ENCODE measurements at regions not wholly inside any gene's neighbourhood (a gene's known extent, or its start where the extent isn't known, plus 50 kb on each side); places are given as distances from the start of the nearest gene placed in this dataset.

DNA sequence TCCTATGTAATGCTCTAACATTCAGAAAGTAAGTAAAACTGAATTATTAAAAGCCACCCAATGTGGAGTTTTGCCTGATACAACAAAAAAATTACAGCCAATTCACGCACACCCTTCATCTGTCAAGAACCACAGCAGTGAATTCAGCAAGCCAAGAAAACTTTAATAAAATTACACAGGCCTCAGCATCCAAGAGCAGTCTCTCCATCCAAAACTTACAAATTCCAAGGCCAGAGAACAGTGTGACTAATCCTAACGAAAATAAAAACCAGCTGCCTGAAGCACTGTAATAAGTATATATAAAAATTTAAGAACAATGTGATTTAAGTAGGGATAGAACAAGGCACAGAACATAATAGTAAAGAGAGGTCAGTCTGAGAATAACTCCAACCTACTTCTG is 54.2 kb downstream of the SIX6 start:
- no peaks in the 10 kb centered on the region for H3K27me3 ChIP-seq
- H3K4me3 ChIP-seq = no peak overlapping the region
- no peaks in the 10 kb centered on the region for H3K9me3 ChIP-seq
- peak; percentile 17 for DNase-seq
- no peaks in the 10 kb centered on the region for H3K36me3 ChIP-seq

- Histone ChIP-seq H3K36me3 (no peaks in the 10 kb centered on the region), H3K4me3 (no peak overlapping the region), H3K27me3 (no peaks in the 10 kb centered on the region), H3K9me3 (no peaks in the 10 kb centered on the region)
- peak; percentile 36 for DNase-seq
Observed at GRCh38 chr14:60565211-60565610, 56.3 kb downstream of the SIX6 start.

DNA sequence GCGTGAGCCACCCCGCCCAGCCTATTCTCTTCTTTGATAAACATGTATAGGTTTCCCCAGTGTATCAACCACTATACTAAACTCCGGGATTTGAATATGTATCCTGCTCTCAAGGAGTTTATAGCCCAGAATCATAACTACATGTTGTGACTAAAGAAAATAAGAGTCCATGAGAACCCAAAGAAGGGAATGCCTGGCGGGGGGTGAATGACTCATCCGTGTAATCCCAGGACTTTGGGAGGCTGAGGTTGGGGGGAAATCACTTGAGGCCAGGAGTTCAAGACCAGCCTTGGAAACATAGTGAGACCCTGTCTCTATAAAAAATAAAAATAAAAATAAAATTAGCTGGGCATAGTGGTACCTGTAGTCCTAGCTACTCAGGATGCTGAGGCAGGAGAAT is 57.2 kb downstream of the SIX6 start:
- peak; percentile 7 for DNase-seq

GRCh38 chr14:60573943-60574495 is 65.1 kb downstream of the SIX6 start:
- Histone ChIP-seq H3K4me3 (no peak overlapping the region), H3K27me3 (no peaks in the 10 kb centered on the region), H3K9me3 (no peaks in the 10 kb centered on the region), H3K36me3 (no peaks in the 10 kb centered on the region)
- DNase-seq = no peak

More for the DNA sequence above, 57.2 kb downstream of the SIX6 start:
- H3K9me3 ChIP-seq = no peaks in the 10 kb centered on the region
- H3K4me3 ChIP-seq = no peak overlapping the region
- H3K27me3 ChIP-seq = no peaks in the 10 kb centered on the region
- no peaks in the 10 kb centered on the region for H3K36me3 ChIP-seq

- no peak for DNase-seq
- Histone ChIP-seq H3K27me3 (no peaks in the 10 kb centered on the region), H3K9me3 (no peaks in the 10 kb centered on the region), H3K4me3 (no peak overlapping the region), H3K36me3 (no peaks in the 10 kb centered on the region)
Observed at GRCh38 chr14:60575008-60575407, 66.1 kb downstream of the SIX6 start.

DNA sequence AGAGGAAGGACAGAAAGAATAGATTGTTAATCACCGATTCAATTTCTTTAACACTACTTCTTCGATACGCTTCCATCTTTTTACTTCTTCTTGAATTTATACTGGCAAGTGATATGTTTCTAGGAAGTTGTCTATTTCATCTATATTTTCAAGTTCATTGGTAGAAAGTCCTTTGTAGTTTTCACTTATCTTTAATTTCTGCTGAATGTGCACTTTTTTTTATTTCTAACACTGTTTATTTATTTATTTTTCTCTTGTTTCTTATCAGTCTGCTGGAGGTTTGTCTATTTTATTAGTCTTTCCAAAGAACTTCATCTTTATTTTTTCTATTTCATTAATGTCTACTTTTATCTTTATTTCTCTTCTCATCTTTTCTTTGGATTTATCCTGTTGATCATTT is 63.6 kb downstream of the SIX1 start:
- Histone ChIP-seq H3K4me3 (no peak overlapping the region), H3K36me3 (no peaks in the 10 kb centered on the region), H3K27me3 (no peaks in the 10 kb centered on the region), H3K9me3 (no peaks in the 10 kb centered on the region)
- DNase-seq = no peak

- Histone ChIP-seq H3K36me3 (no peaks in the 10 kb centered on the region), H3K27me3 (no peaks in the 10 kb centered on the region), H3K4me3 (no peak overlapping the region), H3K9me3 (no peaks in the 10 kb centered on the region)
- DNase-seq = no peak
Observed at GRCh38 chr14:60589442-60589841, 59.8 kb downstream of the SIX1 start.

DNA sequence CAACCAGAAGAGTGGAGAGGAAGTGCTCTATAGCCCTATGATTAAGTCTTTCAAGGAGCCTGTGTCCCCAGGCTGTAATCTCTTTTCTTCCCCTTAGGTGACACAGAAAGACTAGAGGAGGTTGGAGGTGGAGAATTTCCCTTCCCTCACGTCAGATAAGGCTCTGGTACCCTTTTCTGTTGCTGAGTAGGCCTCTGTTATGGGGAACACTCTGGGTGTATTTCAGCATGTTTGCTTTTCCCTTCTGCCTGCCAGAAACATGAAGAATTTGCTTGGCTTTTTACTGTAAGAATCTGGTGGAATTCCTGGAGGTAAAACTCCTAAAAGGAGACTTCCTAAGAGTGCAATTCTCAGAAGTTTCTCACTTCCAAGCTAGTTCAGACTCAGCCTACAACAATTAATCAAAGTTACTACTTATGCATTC is 58.3 kb downstream of the SIX1 start:
- H3K9me3 ChIP-seq = no peaks in the 10 kb centered on the region
- H3K27me3 ChIP-seq = no peaks in the 10 kb centered on the region
- no peaks in the 10 kb centered on the region for H3K36me3 ChIP-seq
- no peak overlapping the region for H3K4me3 ChIP-seq
- DNase-seq = no peak

Measured in MG63 (cell line).